Sigmoid colon (tissue), 4 donors: ENCODE measurements at regions not wholly inside any gene's neighbourhood (a gene's known extent, or its start where the extent isn't known, plus 50 kb on each side); places are given as distances from the start of the nearest gene placed in this dataset.

Experiments used
- CTCF ChIP-seq, 4 experiments: fragments of 450-650 bp in 3 of 4; fragments of 200-600 bp in 1 of 4; IDR thresholded peaks; one replicate each; pipeline ENCODE4 v1.5.1; 2016 to 2019; ENCODE audit warnings: antibody characterized with exemption in 4 of 4, mild to moderate bottlenecking in 3 of 4, moderate library complexity in 2 of 4
- POLR2AphosphoS5 ChIP-seq, 4 donors: sonication (generic); formaldehyde crosslinking; IDR thresholded peaks; one replicate each; pipeline ENCODE4 v1.6.1; 2017; ENCODE audit warnings: antibody characterized with exemption in 4 of 4

- TF ChIP-seq POLR2AphosphoS5 (IDR thresholded peaks at IDR 0.05): no peak
- no peak for TF ChIP-seq CTCF (IDR thresholded peaks at IDR 0.05)
Measured at GRCh38 chr3:137695351-137695750, 68.8 kb upstream of the SOX14 start.
